HG03354 (cell line): ENCODE measurements at regions not wholly inside any gene's neighbourhood (a gene's known extent, or its start where the extent isn't known, plus 50 kb on each side); places are given as distances from the start of the nearest gene placed in this dataset.

Experiments used
- ATAC-seq: cut with Tn5 transposase; IDR thresholded peaks from one replicate; pipeline ENCODE4 v1.9.1; 2021; ENCODE audit warnings: mild to moderate bottlenecking; ENCODE audit not compliant: unreplicated experiment, poor library complexity, severe bottlenecking

- no peak for ATAC-seq
Measured at GRCh38 chr13:72462726-72463125, 264.7 kb downstream of the MZT1 start.

DNA sequence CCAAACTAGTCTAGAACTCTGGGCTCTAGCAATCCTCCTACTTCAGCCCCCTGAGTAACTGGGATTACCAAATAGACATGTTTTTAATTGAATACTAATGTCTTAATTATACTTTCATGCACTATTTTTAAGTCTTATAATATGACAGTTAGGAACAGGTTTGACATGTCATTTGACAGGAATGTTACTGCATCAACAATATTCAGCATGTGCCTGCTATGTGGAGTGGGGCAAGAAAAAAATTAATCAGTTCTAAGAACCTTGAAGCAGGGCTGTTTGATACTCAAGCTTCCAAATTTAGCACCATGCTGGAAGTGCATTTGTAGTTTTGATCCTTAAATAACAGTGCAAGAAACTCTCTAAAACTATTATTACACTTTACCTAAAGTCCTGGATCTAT is 265.3 kb downstream of the MZT1 start:
- ATAC-seq, result no peak

DNA sequence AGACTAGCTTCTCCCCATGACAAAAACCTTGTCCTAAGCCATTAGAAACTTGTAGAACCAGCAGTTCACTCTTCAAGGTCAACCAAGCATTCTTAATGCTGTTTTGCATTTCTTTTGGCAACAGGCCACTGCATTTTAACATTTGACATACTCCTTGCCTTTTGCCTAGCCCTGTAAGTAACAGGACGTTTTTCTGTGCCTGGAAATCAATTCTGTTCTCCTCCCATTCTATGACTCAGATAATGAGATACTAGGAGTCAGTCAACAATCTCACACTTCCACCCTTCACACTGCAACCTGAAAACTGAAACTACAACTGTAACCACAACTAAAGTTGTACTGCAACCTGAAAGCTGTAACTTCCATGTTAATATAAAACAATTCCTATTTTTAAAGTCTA is 268.7 kb downstream of the MZT1 start:
- ATAC-seq, result no peak

GRCh38 chr13:72457151-72457550 is 270.3 kb downstream of the MZT1 start:
- no peak for ATAC-seq

- ATAC-seq, result no peak
Measured at GRCh38 chr13:72456486-72456885, 270.9 kb downstream of the MZT1 start.

DNA sequence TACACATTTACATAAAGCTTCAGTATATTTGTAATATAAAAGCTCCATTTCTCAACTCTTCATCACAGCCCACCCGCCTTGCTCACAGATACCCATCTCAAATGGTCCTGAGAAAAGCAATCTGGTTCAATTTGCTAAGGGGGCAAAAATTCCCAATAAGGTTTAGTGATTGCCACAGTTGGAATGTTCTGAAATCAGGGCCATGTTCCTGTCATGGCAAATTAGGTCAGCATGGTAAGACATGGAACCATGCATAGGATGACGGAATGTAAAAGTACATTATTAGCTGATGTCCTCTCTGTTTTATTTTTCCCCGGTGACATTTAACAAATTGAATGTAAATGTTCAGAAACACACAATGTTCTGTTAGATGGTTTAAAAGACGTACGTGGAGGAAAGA is 274.3 kb downstream of the MZT1 start:
- no peak for ATAC-seq

GRCh38 chr13:72448082-72448481 is 279.3 kb downstream of the MZT1 start:
- ATAC-seq, result no peak

- no peak for ATAC-seq
Measured at GRCh38 chr13:72444999-72445398, 282.4 kb downstream of the MZT1 start.

DNA sequence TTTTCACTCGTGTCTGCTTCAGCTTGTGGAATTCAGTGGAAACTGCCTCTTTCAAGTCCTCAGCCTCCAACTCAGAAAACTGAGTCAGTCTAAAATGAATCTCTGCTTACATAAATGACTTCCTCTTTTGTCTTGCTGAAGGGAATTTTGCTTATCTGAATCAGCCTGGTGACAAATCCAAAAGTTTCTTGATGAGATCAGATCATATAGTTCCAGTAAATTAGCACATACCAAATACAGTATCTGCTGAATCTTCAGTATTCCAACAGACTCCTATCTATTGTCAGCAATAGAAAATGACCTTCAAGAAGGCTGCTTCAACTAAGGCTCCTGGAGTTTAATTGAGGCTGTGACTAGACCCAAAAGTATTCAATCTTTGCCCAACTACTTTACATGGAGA is 290.0 kb downstream of the MZT1 start:
- ATAC-seq, result no peak

- no peak for ATAC-seq
Measured at GRCh38 chr13:72435251-72435650, 292.2 kb downstream of the MZT1 start.

DNA sequence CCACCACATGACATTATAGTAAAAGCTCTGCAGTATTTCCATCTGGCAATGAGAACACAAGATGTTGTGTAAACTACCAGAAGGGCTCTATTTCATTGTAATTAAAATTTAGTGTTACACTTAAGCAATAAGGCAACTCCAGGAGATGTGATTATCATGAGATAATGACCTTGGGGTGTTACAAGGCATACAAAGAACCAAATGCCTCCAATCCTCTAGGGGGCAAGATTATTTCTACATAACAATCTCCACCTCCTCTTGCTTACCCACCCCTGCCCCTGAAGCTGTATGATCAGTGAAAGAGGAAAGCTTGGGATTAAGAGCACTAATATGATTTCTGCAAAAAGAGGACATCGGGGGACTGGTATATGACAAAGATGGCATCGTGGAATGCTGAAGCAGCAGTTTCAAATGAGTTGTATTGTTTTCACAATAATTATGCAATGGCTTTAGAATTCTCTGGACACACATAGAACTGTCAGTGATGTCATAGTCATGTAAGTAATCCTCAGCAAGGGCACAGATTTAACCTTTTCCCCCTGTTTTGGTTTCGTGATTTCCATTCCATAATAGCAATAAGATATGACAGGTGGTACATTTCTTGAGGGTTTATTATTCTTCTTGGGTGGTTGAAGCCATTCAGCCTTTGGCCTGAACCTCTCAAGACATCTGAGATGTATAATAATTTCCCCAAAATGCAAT is 295.3 kb downstream of the MZT1 start:
- ATAC-seq, result no peak

GRCh38 chr13:72430923-72431322 is 296.5 kb downstream of the MZT1 start:
- no peak for ATAC-seq

- ATAC-seq, result no peak
Measured at GRCh38 chr13:72427757-72428528, 299.5 kb downstream of the MZT1 start.

DNA sequence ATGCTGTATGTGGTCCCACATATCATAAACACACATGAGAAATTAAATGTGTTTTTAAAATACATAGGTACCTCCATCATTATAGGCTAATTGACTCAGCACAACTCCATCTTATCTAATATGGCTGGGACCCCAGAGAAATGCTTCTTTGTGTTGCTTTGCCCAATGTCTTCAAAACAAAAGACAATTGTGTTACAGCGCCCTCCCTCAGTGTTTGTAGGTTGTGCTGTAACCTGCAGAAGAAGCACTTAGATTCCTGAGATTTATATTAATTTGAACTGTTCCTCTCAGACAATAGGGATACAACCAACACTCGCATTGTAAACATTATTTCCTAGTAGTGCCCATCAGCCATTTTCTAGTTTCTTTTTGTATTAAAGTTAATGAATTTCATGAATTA is 303.4 kb downstream of the MZT1 start:
- no peak for ATAC-seq

- ATAC-seq, result no peak
Measured at GRCh38 chr13:72415817-72416216, 311.6 kb downstream of the MZT1 start.

- ATAC-seq, result no peak
Measured at GRCh38 chr13:72412481-72412880, 314.9 kb downstream of the MZT1 start.

DNA sequence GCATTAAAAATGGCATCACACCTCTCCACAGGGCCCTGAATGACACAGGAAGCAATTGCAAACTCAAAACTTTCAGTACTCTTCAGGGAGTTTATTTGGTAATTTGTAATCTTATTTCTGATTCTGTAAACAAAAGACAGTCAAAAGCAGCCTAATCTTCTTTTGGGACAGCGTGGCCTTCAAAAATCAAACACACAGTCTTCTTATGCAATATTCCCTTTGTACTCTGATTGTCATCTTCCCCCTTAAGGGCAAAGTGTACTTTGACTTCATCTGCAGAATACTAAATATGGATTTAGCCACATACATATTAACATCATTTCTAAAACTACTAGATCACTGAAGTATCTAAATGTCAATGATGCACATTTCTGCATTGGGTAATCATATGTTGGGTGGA is 322.0 kb downstream of the MZT1 start:
- ATAC-seq, result no peak

DNA sequence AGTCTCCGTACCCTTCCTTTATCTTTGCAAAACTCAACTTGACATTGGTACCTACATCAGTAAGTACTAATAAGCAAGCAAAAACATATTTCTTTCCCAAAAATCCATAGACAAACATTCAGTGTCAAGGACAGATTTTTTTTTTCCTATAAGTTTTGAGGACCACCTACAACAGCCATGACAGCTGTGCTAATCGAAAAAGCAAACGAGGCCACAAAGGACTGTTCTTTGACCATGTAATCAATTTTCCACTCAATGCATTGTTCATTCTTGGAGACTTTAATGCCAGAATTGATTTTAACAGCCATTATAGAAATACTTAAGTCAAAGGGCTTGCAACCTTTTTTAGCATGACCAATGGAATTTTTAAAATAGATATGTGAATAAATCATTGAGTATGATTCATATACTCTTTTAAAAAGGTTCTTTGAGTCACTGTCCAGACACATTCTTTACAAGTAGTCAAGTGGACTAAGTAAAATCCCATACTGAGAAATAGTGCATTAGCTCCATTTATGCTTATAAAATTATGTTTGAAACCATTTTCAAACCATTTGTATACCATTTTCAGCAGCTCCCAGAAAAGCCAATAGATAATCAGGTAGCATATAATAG is 323.9 kb downstream of the MZT1 start:
- ATAC-seq, result no peak

DNA sequence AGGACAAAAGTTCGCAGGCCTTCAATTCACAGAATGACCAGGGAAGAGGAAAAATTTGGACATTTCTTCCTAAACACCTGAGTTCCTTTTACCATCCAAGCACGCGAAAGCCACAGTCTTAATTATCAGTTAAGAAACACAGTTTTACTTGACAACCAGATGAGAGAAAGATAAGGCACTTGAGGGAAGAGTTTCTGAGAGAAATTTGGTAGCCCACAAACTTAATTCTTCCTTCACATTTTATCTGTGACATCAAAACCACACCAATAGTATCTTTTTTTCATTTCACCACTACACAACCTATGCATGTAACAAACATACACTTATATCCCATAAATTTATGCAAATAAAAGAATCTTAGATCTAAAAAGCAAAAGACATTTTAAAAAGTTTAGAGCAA is 326.6 kb downstream of the MZT1 start:
- ATAC-seq, result no peak

DNA sequence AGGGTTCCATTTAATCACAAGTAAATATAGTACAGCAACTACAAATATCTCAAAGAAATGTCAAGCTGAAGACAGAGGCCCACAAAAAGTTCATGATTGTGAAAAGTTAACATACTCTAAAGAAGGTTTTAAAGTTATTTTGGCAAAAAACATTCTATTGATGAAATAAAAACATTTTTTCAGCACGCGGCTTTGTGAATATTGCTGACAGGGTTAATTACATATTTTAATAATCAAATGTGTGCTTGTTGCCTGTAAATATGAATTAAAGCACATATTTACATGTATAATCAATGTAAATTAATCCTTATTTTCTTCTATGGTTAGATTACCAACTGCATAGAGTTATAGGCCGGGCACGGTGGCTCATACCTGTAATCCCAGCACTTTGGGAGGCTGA is 328.1 kb downstream of the MZT1 start:
- no peak for ATAC-seq

DNA sequence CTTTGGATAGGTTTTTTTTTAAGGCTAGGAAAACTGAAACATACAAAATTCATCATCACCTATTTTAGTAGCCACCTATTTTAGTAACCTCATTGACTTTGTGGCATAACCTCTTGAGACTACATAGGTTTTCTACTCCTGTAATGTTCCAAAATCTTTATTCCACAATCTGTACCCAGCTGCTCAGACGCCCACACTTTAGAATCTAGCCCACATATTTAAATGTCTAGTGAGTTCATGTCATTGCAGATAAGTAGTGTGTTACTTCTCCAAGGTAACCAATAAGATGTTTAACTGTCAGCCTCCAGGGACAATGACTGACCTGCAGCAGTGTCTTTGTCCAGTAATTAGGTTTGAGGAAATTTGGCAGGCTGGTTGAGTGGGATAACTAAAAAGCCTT is 330.2 kb downstream of the MZT1 start:
- ATAC-seq, result no peak
